ENCODE measurements at regions not wholly inside any gene's neighbourhood (a gene's known extent, or its start where the extent isn't known, plus 50 kb on each side); places are given as distances from the start of the nearest gene placed in this dataset.

GRCh38 chr5:104472811-104473210 is 910.2 kb upstream of the NUDT12 start:
- CTCF ChIA-PET = no interaction called here
- Histone ChIP-seq H4K5ac (ENCODE audit: low read depth, low read length) (no peak overlapping the region), H2BK15ac (ENCODE audit: low read depth, low read length) (no peak overlapping the region), H3K23ac (ENCODE audit: low read depth, low read length) (no peak overlapping the region), H3K4ac (ENCODE audit: low read depth, low read length) (no peak overlapping the region), H3K18ac (ENCODE audit: low read depth, low read length) (no peak overlapping the region), H4K91ac (ENCODE audit: insufficient read depth, low read depth, low read length) (no peak overlapping the region), H3K56ac (ENCODE audit: extremely low read depth, insufficient read depth, low read length) (no peak overlapping the region), H2AK9ac (replicated peaks; ENCODE audit: low read depth, low read length, poor library complexity) (no peak overlapping the region), H3K4me3 (ENCODE audit: insufficient read depth, low read depth, low read length) (no peak overlapping the region), H2AK5ac (ENCODE audit: low read depth, low read length) (no peak overlapping the region), H3K27me3 (ENCODE audit: control insufficient read depth, insufficient read depth, low read length) (no peaks in the 10 kb centered on the region), H3K36me3 (ENCODE audit: control insufficient read depth, insufficient read depth, low read length) (no peaks in the 10 kb centered on the region), H3K9me1 (ENCODE audit: insufficient read depth, low read length) (no peaks in the 10 kb centered on the region), H2BK5ac (ENCODE audit: low read depth, low read length, poor library complexity, severe bottlenecking) (no peak overlapping the region), H2AFZ (replicated peaks; ENCODE audit: low read length, poor library complexity) (no peak overlapping the region), H4K8ac (ENCODE audit: low read depth in 2 of 2, low read length in 2 of 2) (no peak overlapping the region), H2BK20ac (ENCODE audit: low read depth, low read length) (no peak overlapping the region), H4K20me1 (ENCODE audit: insufficient read depth, low read length) (no peaks in the 10 kb centered on the region), H3K9ac (ENCODE audit: low read depth, low read length) (no peak overlapping the region), H3K79me1 (ENCODE audit: low read depth in 1 of 2, low read length in 2 of 2) (no peaks in the 10 kb centered on the region), H3K27ac (ENCODE audit: insufficient read depth, low read length) (no peak overlapping the region), H3K4me2 (ENCODE audit: low read depth, low read length) (no peak overlapping the region), H2BK120ac (ENCODE audit: low read depth, low read length) (no peak overlapping the region), H3K9me3 (ENCODE audit: control insufficient read depth, insufficient read depth, low read length) (no peaks in the 10 kb centered on the region), H3K4me1 (ENCODE audit: control insufficient read depth, insufficient read depth, low read length) (no peaks in the 10 kb centered on the region), H3K14ac (replicated peaks; ENCODE audit: low read depth, low read length) (no peak overlapping the region)
- intact Hi-C loops (cut with micrococcal nuclease) (no loop called here), dilution Hi-C loops (cut with HindIII; ENCODE audit: low sequenced_read_pairs, unreplicated experiment) (no loop called here), in situ Hi-C loops (cut with MboI; ENCODE audit: low sequenced_read_pairs) (no loop called here)
- DNase-seq (no peak), ATAC-seq (ENCODE audit: low read depth) (no peak)
- POLR2A ChIA-PET (ENCODE audit: unreplicated experiment) = no interaction called here
- WGBS, 2 experiments (ENCODE audit: extremely low coverage in 2 of 2, insufficient read length in 1 of 2) = no CpG with 5 or more reads among the region's 3 CpGs
- TF ChIP-seq BHLHE40 (IDR thresholded peaks at IDR 0.05; ENCODE audit: low read depth, low read length) = no peak
- no peak for TF ChIP-seq MAFK (IDR thresholded peaks at IDR 0.05; ENCODE audit: low read depth, low read length)
- no peak for TF ChIP-seq RFX5 (IDR thresholded peaks at IDR 0.05; ENCODE audit: low read depth, low read length)
- BruUV-seq (replicated peaks) = no TSS peak

Data from IMR-90 (cell line).